IgD-negative memory B cell (primary cell): ENCODE measurements at regions not wholly inside any gene's neighbourhood (a gene's known extent, or its start where the extent isn't known, plus 50 kb on each side); places are given as distances from the start of the nearest gene placed in this dataset.
"Not testable (repeated sequence)": the region's sequence is repeated elsewhere in the genome, so short reads cannot be mapped to it uniquely, and the experiment has no call there.

Source experiments
- H3K27ac Mint-ChIP-seq, 3 donors: one replicate each; pipeline ENCODE4 v1.8.0; 2020 to 2022; ENCODE audit warnings: mild to moderate bottlenecking in 3 of 3, mixed read lengths in 3 of 3, moderate library complexity in 1 of 3
- H3K27me3 Mint-ChIP-seq: one replicate; pipeline ENCODE4 v1.8.0; 2021; ENCODE audit warnings: mixed read lengths
- H3K36me3 Mint-ChIP-seq: one replicate; pipeline ENCODE4 v1.8.0; 2020; ENCODE audit warnings: mild to moderate bottlenecking, mixed read lengths
- H3K4me1 Mint-ChIP-seq, 3 donors: one replicate each; pipeline ENCODE4 v1.8.0; 2020 to 2022; ENCODE audit warnings: mixed read lengths in 3 of 3, mild to moderate bottlenecking in 1 of 3
- H3K4me3 Mint-ChIP-seq, 4 donors: one replicate each; pipeline ENCODE4 v1.8.0; 2020 to 2022; ENCODE audit warnings: mild to moderate bottlenecking in 4 of 4, mixed read lengths in 4 of 4, moderate library complexity in 3 of 4
- H3K9me3 Mint-ChIP-seq, 3 donors: one replicate each; pipeline ENCODE4 v1.8.0; 2020 to 2021; ENCODE audit warnings: mixed read lengths in 3 of 3, mild to moderate bottlenecking in 1 of 3

- H3K4me3 Mint-ChIP-seq, H3K4me1 Mint-ChIP-seq, H3K9me3 Mint-ChIP-seq, H3K27ac Mint-ChIP-seq, H3K36me3 Mint-ChIP-seq, H3K27me3 Mint-ChIP-seq: not testable (repeated sequence)
Observed at GRCh38 chrX:101738411-101738810, 78.8 kb upstream of the ARMCX2 start.

GRCh38 chrX:101736651-101737050, 77.0 kb upstream of the ARMCX2 start:
- Mint-ChIP-seq H3K4me1 (no peaks in the 10 kb centered on the region), H3K27ac (no peak overlapping the region), H3K27me3 (peaks cover 3% of the 10 kb centered on the region), H3K36me3 (no peaks in the 10 kb centered on the region), H3K9me3 (no peaks in the 10 kb centered on the region), H3K4me3 (no peak overlapping the region)

GRCh38 chrX:101732870-101733269, 73.2 kb upstream of the ARMCX2 start:
- Mint-ChIP-seq H3K27me3 (peaks cover 3% of the 10 kb centered on the region), H3K9me3 (no peaks in the 10 kb centered on the region), H3K4me3 (no peak overlapping the region)

GRCh38 chrX:101729986-101730385, 70.3 kb upstream of the ARMCX2 start:
- Mint-ChIP-seq H3K27ac (no peak overlapping the region), H3K4me1 (no peaks in the 10 kb centered on the region), H3K27me3 (peaks cover 4% of the 10 kb centered on the region), H3K4me3 (no peak overlapping the region), H3K36me3 (no peaks in the 10 kb centered on the region), H3K9me3 (no peaks in the 10 kb centered on the region)

More at GRCh38 chrX:101732870-101733269, 73.2 kb upstream of the ARMCX2 start:
- Mint-ChIP-seq H3K4me1 (no peaks in the 10 kb centered on the region), H3K27ac (peak overlapping the region in 1 of 3 donors; percentile 42), H3K36me3 (no peaks in the 10 kb centered on the region)
